Stimulated activated CD4-positive, alpha-beta T cell treated with anti-CD3 and anti-CD28 coated beads, Interleukin-12 subunit alpha, Interleukin-12 subunit beta, amount 100 ng/mL, for 24 hours (primary cell): ENCODE measurements at regions not wholly inside any gene's neighbourhood (a gene's known extent, or its start where the extent isn't known, plus 50 kb on each side); places are given as distances from the start of the nearest gene placed in this dataset.

Experiments used
- DNase-seq, 2 experiments: peaks; one replicate each; pipeline ENCODE4 v3.0.0-alpha.2; 2020; ENCODE audit warnings: low read depth in 2 of 2

DNA sequence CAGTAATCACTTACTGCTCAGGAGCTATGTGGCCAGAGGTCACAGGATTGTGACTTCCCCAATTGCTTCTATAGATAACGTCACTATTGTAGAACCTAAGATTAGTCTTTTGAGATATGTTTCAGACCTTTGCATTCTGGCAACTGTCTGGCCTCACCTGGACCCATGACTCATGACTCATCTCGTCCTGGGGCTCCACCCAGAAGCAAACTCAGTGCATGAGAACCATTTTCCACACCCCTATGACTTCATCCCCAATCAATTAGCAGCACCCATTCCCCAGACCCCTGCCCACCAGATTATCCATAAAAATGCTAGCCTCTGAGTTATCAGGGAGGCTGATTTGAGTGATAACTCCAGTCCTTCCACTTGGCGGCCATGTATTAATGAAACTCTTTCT is 186.9 kb downstream of the EMP1 start:
- DNase-seq, result no peak

DNA sequence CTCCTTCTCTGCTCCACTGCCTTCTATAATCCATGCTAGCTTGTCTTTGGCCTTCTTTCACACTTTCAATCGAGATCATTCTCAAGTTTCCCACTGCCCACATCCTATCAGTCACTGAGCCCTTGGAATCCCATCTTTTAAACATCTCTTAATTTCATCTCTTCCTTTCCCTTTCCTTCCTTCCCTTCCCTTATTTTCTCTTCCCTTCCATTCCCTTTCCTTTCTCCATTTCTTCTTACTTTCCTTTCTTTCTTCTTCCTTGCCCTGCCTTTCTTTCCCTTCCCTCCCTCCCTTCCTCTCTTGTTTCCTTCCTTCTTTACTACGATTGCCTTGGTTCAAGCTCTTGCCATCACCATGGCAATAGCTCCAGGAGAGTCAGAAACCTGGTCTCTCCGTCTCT is 183.8 kb downstream of the EMP1 start:
- no peak for DNase-seq

DNA sequence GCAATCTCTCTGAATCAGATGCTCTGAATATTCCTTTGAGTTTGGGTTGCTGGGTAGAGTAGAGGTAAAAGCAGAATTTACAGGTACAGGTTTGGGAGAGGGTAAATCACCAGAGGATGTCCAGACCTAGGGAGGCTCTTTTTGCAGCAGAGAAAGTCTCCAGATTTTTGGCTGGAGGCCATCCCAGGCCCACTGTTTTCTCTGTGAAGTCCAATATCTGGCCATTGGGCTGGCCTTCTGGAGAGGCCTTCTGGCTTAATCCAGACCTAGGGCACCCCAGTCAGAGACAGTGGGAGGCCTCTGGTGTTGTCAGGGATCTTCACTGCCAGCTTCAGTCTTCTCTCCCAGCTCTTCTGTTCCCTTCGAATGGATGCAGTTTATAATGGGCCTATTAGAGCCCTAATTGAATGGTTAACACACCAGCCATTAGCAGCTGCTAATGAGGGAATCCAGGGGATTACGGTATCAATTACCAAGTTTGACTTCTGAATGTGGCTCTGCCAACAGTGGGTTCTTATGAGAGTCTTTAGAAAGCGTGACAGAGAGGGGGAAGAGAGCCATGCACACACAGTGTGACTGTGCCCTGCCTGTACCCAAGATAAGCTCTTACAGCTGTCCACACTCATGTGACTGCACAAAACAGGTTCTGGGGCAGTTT is 183.1 kb downstream of the EMP1 start:
- DNase-seq, result no peak

- no peak for DNase-seq
Measured at GRCh38 chr12:13377698-13378097, 181.2 kb downstream of the EMP1 start.

DNA sequence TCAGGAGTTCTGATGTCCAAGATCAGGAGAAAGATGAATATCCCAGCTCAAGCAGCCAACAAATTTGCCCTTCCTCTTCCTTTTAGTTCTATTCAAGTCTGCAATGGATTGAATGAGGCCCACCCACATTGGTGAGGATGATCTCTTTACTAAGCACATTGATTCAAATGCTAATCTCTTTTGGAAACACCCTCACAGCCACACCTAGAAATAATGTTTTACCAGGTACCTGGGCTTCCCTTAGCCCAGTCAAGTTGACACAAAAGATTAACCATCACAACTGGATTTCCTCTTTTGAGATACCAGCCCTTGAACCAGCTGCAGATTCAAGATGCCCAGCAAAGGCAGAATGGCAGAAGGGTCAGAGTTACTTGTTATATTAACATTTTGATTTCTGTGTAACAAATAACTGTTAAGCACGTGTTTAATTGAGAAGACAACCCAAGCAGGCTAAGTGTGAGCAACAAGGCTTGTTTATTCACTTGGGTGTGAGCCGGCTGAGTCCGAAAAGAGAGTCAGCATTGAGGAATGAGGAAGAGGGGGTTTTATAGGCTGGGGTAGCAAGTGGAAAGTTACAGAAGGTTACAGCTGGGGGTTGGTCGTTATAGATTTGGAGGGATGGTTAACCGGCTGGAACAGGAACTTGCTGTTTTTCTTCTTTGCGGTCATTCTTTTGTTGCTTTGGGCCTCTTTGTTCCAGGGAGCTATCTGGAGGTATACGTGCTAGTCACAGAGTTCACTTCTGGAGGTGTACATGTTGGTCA is 180.3 kb downstream of the EMP1 start:
- no peak for DNase-seq

DNA sequence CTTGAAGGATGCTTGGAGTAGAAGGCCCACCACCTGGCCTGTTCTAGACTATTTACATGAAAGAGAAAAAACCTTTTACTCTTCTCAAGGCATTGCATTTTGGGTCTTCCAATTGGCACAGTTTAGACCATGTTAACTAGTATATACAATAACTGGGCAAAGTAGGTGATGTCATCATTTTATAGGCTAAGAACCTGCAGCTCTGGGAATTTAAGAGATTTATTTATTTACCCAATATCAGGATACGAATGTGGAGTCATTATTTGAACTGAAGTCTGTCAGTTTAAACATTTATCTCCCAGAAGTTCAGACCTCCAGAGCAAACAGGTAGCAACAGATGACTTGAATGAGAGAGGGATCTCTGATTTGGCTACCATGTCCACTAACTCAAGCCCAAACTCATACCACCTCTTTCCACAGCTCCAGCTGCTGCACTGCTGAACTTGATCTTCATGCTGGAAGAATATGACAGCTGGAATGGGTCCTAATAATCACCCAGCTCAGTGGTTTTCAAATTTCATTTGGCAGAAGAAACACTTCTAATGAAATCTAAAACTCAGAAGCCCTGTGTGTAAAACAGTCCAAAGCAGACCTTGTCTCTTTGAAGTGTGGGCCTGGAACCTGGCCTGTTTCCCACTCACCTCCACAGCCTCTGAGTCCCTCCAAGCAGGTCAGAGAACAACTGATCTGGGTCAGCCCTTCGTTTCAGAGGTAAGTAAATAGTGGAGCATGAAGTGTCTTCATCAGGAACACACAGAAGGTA is 179.2 kb downstream of the EMP1 start:
- no peak for DNase-seq

GRCh38 chr12:13374793-13375192 is 178.3 kb downstream of the EMP1 start:
- DNase-seq, result no peak

GRCh38 chr12:13373803-13374202 is 177.3 kb downstream of the EMP1 start:
- DNase-seq, result no peak

DNA sequence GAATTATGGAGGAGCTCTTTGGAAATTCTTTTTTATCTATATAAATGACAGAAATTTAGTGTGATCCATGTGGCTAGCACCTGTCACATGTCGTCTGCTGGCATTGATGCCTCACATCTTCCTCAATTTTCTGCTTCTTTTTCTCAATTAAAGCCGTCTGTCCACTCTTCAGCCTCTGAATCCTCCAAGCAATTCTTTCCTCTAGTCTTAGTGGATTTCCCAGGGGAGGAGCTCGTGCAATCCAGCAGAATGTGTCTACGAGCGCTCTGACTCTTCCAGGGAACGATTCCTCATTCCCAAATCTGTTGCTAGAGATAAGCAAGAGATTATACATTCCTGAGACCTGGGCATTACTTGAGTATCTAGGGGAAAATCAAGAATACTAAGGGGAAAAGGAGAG is 176.6 kb downstream of the EMP1 start:
- no peak for DNase-seq

DNA sequence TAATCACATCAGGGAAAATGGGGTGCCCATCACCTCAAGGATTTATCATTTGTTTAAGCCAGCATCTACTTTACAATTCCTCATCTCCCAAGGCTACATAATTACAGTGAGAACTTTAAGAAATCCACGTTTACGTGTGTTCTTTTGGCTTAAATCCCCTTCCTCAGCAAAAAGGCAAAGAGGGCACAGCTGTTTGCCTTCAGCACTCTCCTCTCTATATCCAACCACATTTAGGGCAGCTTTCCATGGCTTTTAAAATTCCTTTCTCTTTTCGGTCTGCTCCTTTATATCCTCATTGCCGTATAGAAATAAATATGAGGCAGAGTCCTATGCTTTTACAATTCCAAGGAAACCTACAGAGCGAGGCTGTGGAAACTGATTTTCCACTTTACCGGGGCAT is 175.9 kb downstream of the EMP1 start:
- DNase-seq, result no peak

GRCh38 chr12:13371797-13372196 is 175.3 kb downstream of the EMP1 start:
- no peak for DNase-seq

DNA sequence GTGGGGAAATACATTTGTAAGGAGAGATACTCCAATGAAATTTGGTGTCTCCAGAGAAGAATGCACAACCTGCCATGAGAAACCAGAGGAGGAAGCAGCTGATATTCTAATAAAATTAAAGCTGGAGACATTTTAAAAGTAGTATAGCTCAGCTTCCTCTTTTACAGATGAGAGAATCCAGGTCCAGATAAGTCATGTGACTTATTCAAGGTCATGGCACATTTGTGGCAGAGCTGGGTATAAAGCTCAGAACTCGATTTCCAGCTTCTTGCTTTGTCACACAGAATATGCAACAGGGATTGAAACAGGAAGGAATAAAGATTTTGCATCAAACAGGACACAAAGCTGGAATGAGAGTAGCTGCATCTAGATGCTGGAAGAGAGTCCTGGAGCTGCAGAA is 174.8 kb downstream of the EMP1 start:
- DNase-seq, result no peak

DNA sequence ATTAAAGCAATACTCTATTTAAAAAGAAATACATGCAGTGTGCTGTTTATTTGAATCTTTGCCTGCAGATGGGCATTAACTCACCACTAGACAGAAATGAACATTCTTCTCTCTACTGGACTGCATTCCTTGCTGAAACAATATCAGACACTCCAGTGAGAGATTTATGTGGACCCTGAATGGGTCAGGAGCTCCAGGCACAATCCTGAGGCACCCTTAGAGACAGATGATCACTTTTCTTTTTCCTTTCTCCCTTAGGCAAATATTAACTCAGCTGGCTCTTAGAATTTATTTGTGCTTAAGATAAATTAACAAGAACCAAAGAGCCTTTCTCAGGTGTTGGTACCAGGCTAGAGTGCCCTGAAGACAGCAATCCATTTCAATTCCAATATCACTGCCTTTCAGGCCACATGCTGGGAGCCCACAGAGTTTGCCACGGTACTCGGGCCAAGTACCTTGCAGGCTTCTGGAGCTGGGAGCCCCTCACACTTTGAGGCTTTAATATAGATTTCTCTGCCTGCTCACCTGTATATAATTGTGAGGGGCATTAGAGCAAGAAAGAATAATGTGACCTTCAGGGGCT is 173.0 kb downstream of the EMP1 start:
- no peak for DNase-seq

DNA sequence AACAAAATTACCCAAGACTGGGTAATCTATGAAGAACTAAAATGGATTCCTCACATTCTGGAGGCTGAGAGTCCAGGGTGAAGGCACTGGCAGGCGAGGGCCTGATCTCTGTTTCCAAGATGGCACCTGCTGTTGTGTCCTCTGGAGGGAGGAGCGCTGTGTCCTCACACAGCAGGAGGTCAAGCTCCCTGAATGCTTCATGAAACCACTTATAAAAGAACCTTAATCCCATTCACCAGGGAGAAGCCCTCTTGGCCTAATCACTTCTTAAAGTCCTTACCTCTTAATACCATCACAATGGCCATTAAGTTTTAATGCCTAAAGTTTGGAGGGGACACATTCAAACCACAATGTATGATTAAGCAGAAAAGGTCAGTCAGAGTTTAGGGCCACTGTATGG is 172.4 kb downstream of the EMP1 start:
- no peak for DNase-seq

DNA sequence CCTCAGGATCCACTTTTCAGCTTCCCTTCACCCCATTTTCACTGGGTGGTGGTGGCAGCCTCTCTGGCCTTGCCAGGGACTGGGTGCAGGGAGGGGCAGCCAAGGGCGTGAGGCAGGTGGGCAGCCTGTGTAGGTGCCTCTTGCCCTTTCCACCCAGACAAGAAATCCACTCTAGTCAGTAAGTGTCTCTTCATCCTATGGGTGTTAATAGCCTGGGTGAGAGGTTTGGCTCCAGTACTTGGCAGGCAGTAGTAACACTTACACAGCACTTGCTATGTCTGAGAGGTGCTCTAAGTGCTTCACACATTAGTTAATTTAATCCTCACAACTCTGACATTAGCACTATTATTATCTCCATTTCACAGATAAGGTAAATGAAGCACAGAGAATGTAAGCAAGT is 171.9 kb downstream of the EMP1 start:
- no peak for DNase-seq

DNA sequence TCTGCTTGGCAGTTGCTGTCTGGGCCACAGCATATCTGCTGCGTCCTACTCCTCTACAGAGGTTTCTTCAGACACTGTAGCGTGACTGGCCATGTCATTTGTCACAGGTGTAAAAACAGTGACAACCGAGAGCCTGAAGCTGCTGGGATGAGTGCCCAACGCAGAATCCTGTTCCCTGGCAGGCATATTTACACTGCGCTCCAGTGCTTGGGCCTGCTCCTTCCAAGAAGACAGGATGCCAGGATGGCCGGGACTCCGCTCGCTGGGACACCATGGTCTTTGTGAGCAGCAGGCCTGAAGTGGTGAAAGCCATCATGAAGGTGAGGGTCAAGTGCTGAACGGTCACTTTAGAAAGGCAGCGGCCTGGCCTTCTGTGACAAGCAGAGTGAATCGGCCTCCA is 171.4 kb downstream of the EMP1 start:
- no peak for DNase-seq

DNA sequence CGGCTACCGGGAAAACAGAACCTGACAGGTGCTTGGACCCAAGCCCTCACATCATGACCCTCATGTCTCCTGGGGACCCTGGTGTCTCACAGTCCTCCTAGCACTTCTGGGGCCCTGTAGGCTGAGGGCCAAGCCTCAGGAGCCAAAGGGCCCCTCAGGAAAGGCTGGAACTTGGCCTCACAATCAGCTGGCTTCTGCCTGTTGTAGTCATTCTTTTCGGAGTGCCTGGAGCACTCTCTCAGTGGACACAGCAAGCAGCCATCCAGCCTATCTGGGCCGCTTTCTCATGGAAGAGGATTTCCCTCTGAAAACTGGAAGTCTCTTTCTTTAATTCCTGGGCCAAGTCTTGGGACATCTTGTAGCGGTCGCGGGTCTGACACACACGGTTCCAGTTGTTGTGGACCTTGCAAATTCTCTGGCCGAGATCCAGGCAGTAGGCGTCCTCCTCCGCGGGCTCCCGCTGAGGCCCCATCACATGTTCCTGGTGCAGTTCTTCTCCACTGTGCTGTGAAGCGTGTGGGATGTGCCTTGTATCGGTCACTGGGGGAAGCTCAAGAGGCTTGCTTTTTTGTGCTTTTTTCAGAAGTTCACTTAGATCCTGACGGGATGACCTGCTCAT is 169.3 kb downstream of the EMP1 start:
- DNase-seq, result no peak

DNA sequence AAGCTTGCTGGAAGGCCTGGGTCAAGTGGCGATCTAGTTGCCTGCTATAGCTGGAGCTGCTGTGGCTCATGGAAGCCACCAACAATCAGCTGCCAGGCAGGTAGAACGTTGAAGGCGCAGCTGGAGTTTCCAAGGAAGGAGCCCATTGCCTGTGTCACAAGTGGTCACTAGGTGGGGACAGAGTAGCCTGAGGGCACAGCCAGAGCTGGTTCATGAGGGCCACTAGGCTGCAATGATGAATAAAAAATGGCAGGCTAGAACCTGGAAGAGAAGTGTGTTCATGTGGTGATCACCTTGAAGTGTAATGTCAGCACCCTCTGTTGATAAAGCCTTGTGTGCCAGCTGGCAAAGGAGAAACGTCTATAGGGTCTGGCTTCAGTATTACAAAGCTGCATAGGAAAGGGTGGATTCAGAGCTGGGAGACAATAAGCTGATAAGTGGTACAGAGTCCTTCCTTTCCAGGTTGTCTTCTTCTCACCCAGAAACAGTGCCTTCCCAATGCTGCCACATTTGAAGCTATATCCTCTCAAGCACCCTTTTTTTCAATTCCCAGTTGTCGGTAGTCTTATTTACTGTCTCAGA is 165.8 kb downstream of the EMP1 start:
- DNase-seq, result peak; percentile 19 to 55

- DNase-seq, result no peak
Measured at GRCh38 chr12:13359636-13360035, 163.1 kb downstream of the EMP1 start.

DNA sequence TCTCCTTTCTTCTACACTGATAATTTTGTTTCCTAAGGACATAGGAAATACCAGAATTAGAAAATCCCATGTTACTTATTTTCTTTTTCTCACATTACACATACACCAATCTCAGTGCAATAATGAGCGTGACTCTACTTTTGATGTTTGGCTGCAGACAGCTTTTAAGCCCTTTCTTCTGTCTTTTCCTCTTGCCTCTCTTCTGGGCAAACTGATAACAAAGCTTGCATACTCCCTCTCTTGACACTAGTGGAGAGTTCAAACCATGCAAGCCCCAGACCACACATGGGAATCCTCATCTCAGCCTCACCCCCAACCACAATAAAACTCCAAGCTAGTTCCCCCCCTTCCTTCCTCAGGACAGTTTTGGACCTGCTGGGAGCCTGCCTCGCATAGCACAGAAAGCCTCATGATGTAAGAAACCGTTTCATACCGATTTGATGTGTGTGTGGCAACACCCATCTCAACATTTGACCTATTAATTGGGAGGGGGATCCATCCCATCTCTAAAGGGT is 161.9 kb downstream of the EMP1 start:
- DNase-seq, result no peak

DNA sequence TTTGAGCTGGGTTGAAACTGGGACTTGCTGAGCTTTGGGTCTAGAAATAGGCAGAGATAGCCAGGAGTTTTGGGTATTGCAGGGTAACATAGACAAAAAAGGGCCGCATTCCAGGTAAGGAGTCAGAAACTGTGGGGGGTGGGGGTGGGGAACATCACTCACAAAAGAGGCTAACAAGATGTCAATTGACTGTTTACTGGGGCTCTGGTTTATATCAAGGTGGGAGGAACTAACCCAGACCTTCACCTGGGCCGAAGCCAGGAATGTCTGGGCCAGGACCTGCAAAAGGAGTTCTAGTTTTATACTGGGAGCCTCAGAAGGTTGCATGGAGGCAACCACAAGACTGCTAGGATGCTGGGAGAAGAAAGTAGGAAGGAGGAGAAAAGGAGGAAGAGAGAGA is 154.4 kb downstream of the EMP1 start:
- DNase-seq, result no peak

DNA sequence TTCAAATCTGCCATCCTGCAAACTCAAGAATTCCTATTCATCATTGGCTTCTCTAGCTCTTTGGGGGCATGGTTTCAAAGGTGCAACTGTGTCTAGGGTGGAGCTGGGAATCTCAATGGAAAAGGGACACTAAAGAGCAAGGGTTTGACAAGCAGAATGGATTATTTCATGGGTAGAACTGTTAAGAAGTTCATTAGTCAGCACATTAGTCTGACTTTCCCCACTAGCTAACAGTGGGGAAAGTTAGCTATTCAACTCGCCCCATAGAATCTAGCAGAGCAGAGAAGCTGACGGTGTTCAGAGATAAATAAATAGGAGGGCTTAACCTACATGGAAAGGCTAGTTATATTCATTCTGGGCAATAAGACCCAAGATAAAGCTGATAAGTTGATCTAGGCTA is 153.9 kb downstream of the EMP1 start:
- DNase-seq, result no peak
